H1 (cell line): ENCODE measurements at regions not wholly inside any gene's neighbourhood (a gene's known extent, or its start where the extent isn't known, plus 50 kb on each side); places are given as distances from the start of the nearest gene placed in this dataset.

Experiments used
- CTCF ChIA-PET: fragments of 300-600 bp; sonication (Branson Sonifier 250); formaldehyde crosslinking; loops from one replicate; lab custom pipeline; 2021; ENCODE audit not compliant: partially characterized antibody; lab: Charles Lee
- POLR2A ChIA-PET: fragments of 300-600 bp; sonication (Branson Sonifier 250); formaldehyde crosslinking; loops from one replicate; lab custom pipeline; 2021; ENCODE audit warnings: inconsistent platforms; ENCODE audit not compliant: partially characterized antibody; lab: Charles Lee
- DNase-seq, 2 experiments: peaks; one replicate each; pipeline versions ENCODE4 v3.0.0 to v3.0.0-alpha.2; 2010 to 2022; ENCODE audit warnings: low spot score in 2 of 2, low read depth in 1 of 2, mixed read lengths in 1 of 2
- FAIRE-seq: peaks from 2 replicates; lab custom pipeline; 2011; peaks lifted over from hg19 to GRCh38; lab: Jason Lieb, UNC
- H2AFZ ChIP-seq: 2 replicates; pipeline ENCODE4 v1.8.1; 2012; ENCODE audit warnings: low read length, inconsistent platforms
- H2AK5ac ChIP-seq: 2 replicates; pipeline ENCODE4 v1.6.1; 2013; ENCODE audit warnings: low read depth, low read length
- H2BK120ac ChIP-seq: replicated peaks from 2 replicates; pipeline ENCODE3; 2013; ENCODE audit warnings: low read depth, low read length, inconsistent platforms
- H2BK12ac ChIP-seq: 2 replicates; pipeline ENCODE4 v1.6.1; 2013; ENCODE audit warnings: low read depth, low read length
- H2BK15ac ChIP-seq: 2 replicates; pipeline ENCODE4 v1.6.1; 2013; ENCODE audit warnings: low read length
- H2BK20ac ChIP-seq: 2 replicates; pipeline ENCODE4 v1.6.1; 2013; ENCODE audit warnings: low read length
- H2BK5ac ChIP-seq: 2 replicates; pipeline ENCODE4 v1.6.1; 2013; ENCODE audit warnings: low read depth, low read length
- H3K14ac ChIP-seq: 2 replicates; pipeline ENCODE4 v1.6.1; 2013; ENCODE audit warnings: inconsistent platforms; ENCODE audit not compliant: insufficient read length
- H3K18ac ChIP-seq: 2 replicates; pipeline ENCODE4 v1.6.1; 2013; ENCODE audit warnings: low read length; ENCODE audit errors: extremely low read depth
- H3K23ac ChIP-seq: 2 replicates; pipeline ENCODE4 v1.6.1; 2013; ENCODE audit warnings: inconsistent platforms; ENCODE audit not compliant: insufficient read length
- H3K23me2 ChIP-seq: 2 replicates; pipeline ENCODE4 v1.6.1; 2013; ENCODE audit warnings: low read depth, low read length
- H3K27ac ChIP-seq: 2 replicates; pipeline ENCODE4 v1.6.1; 2011; ENCODE audit warnings: low read depth, low read length, inconsistent platforms
- H3K27me3 ChIP-seq, 4 experiments: replicated peaks in 1 of 4; 1 replicate in 1 of 4; 2 replicates in 3 of 4; pipeline versions ENCODE4 v1.6.1 to v1.8.1; 2011 to 2013; ENCODE audit warnings: low read length in 3 of 4, mild to moderate bottlenecking in 3 of 4, inconsistent platforms in 2 of 4, mixed read lengths in 2 of 4, moderate library complexity in 1 of 4; ENCODE audit not compliant: control insufficient read depth in 3 of 4, insufficient read depth in 3 of 4; ENCODE audit errors: extremely low read depth in 1 of 4
- H3K36me3 ChIP-seq, 4 experiments: 2 replicates each; pipeline versions ENCODE4 v1.6.1 to v1.8.1; 2011 to 2013; ENCODE audit warnings: mild to moderate bottlenecking in 4 of 4, low read length in 3 of 4, moderate library complexity in 2 of 4, control low read depth in 1 of 4, inconsistent platforms in 1 of 4; ENCODE audit not compliant: insufficient read depth in 4 of 4, control insufficient read depth in 2 of 4
- H3K4ac ChIP-seq: replicated peaks from 2 replicates; pipeline ENCODE3; 2013; ENCODE audit warnings: low read length, low read depth, mixed read lengths, inconsistent platforms; ENCODE audit not compliant: insufficient read length
- H3K4me1 ChIP-seq, 4 experiments: replicated peaks in 1 of 4; 1 replicate in 1 of 4; 2 replicates in 3 of 4; pipeline versions ENCODE4 v1.6.1 to v1.8.1; 2011 to 2013; ENCODE audit warnings: low read length in 3 of 4, inconsistent platforms in 2 of 4, mixed read lengths in 1 of 4; ENCODE audit not compliant: insufficient read depth in 4 of 4, control insufficient read depth in 3 of 4
- H3K4me2 ChIP-seq, 2 experiments: 2 replicates each; pipeline versions ENCODE4 v1.6.1 to v1.8.1; 2011 to 2013; ENCODE audit warnings: low read depth in 2 of 2, low read length in 2 of 2, control low read depth in 1 of 2, inconsistent platforms in 1 of 2, mild to moderate bottlenecking in 1 of 2; ENCODE audit not compliant: insufficient read depth in 1 of 2
- H3K4me3 ChIP-seq, 4 experiments: fragments of 200-600, 300-600 bp in 1 of 4; sonication (generic), shearing (Covaris generic), sonication (Bioruptor Twin) in 1 of 4; 2 replicates each; pipeline versions ENCODE4 v1.5.1 to v1.8.1; 2011 to 2016; ENCODE audit warnings: low read length in 4 of 4, low read depth in 3 of 4, control low read depth in 2 of 4, inconsistent platforms in 2 of 4, mild to moderate bottlenecking in 2 of 4, mixed read lengths in 1 of 4, moderate library complexity in 1 of 4; ENCODE audit not compliant: insufficient read depth in 2 of 4; ENCODE audit errors: extremely low read depth in 1 of 4
- H3K56ac ChIP-seq: replicated peaks from 2 replicates; pipeline ENCODE3; 2013; ENCODE audit warnings: low read depth, mild to moderate bottlenecking, mixed read lengths, low read length, inconsistent platforms; ENCODE audit not compliant: insufficient read length
- H3K79me1 ChIP-seq: 2 replicates; pipeline ENCODE4 v1.6.1; 2013; ENCODE audit warnings: low read depth, low read length, control low read depth
- H3K79me2 ChIP-seq, 2 experiments: 2 replicates each; pipeline versions ENCODE4 v1.6.1 to v1.8.1; 2012 to 2013; ENCODE audit warnings: low read length in 2 of 2, mild to moderate bottlenecking in 2 of 2, inconsistent platforms in 1 of 2; ENCODE audit not compliant: insufficient read depth in 2 of 2, control insufficient read depth in 1 of 2
- H3K9ac ChIP-seq, 4 experiments: replicated peaks in 1 of 4; 1 replicate in 1 of 4; 2 replicates in 3 of 4; pipeline versions ENCODE4 v1.6.1 to v1.8.1; 2011 to 2013; ENCODE audit warnings: low read depth in 3 of 4, low read length in 3 of 4, control low read depth in 2 of 4, mild to moderate bottlenecking in 2 of 4, moderate library complexity in 2 of 4, inconsistent platforms in 1 of 4; ENCODE audit errors: extremely low read depth in 1 of 4
- H3K9me3 ChIP-seq, 2 experiments: 2 replicates each; pipeline versions ENCODE4 v1.6.1 to v1.8.1; 2012 to 2013; ENCODE audit warnings: mild to moderate bottlenecking in 2 of 2, moderate library complexity in 2 of 2, control low read depth in 1 of 2, inconsistent platforms in 1 of 2, low read depth in 1 of 2, low read length in 1 of 2, mixed read lengths in 1 of 2; ENCODE audit not compliant: insufficient read depth in 2 of 2
- H4K20me1 ChIP-seq, 2 experiments: replicated peaks in 1 of 2; 2 replicates each; pipeline versions ENCODE3 to v1.8.1; 2011 to 2013; ENCODE audit warnings: inconsistent platforms in 2 of 2, low read length in 2 of 2, mild to moderate bottlenecking in 1 of 2; ENCODE audit not compliant: insufficient read depth in 2 of 2, control insufficient read depth in 1 of 2
- H4K5ac ChIP-seq: 2 replicates; pipeline ENCODE4 v1.6.1; 2013; ENCODE audit warnings: low read length, low read depth, mixed read lengths, inconsistent platforms; ENCODE audit not compliant: insufficient read length
- H4K8ac ChIP-seq: 2 replicates; pipeline ENCODE4 v1.8.0; 2013; ENCODE audit warnings: mild to moderate bottlenecking, moderate library complexity, low read length, inconsistent platforms; ENCODE audit not compliant: insufficient read depth; ENCODE audit errors: extremely low read depth
- H4K91ac ChIP-seq: replicated peaks from 2 replicates; pipeline ENCODE3; 2013; ENCODE audit warnings: low read length, mixed read lengths, inconsistent platforms; ENCODE audit not compliant: insufficient read length
- ASH2L ChIP-seq: fragments of 200-600, 300-600 bp; sonication (generic); IDR thresholded peaks from one replicate; pipeline ENCODE4 v1.7.1; 2017; ENCODE audit warnings: low read length
- WGBS, 2 experiments: shearing (Covaris generic) in 1 of 2; methylation state at CpG; one replicate each; pipeline versions ENCODE4 v1.1.6 to v1.1.7; 2013 to 2015; ENCODE audit warnings: low lambda C conversion rate in 2 of 2, mixed read lengths in 2 of 2, inconsistent platforms in 1 of 2, low coverage in 1 of 2, missing lambda C conversion rate in 1 of 2; ENCODE audit not compliant: insufficient replicate concordance in 2 of 2, insufficient coverage in 1 of 2, insufficient read length in 1 of 2; ENCODE audit errors: extremely low coverage in 1 of 2, missing lambda C conversion rate in 1 of 2; 5-methylcytosine and 5-hydroxymethylcytosine counted together

GRCh38 chr21:35343046-35343819 is 294.1 kb upstream of the RUNX1 start:
- H3K27ac ChIP-seq, result no peak overlapping the region
- H3K36me3 ChIP-seq, result no peaks in the 10 kb centered on the region
- no peak overlapping the region for H3K4me2 ChIP-seq
- WGBS, 2 experiments, result 84% methylated on average over 6 of the region's 6 CpGs; no CpG with 5 or more reads in 1 of the 2 experiments
- H3K4ac ChIP-seq, result no peak overlapping the region
- TF ChIP-seq ASH2L, result no peak
- CTCF ChIA-PET, result no interaction called here
- H3K9me3 ChIP-seq, result 0 out of 4 replicates have a peak, but pooled peaks cover 0 to 3% of the 10 kb centered on the region in 2 experiments
- no peak overlapping the region for H2AFZ ChIP-seq
- no peaks in the 10 kb centered on the region for H4K20me1 ChIP-seq
- H3K79me2 ChIP-seq, result no peaks in the 10 kb centered on the region
- FAIRE-seq (no peak), DNase-seq (no peak)
- H2BK20ac ChIP-seq, result no peak overlapping the region
- H3K23me2 ChIP-seq, result no peaks in the 10 kb centered on the region
- H3K27me3 ChIP-seq, result no peaks in the 10 kb centered on the region
- H3K23ac ChIP-seq, result no peak overlapping the region
- no peak overlapping the region for H3K18ac ChIP-seq
- H3K4me3 ChIP-seq, result no peak overlapping the region
- POLR2A ChIA-PET, result no interaction called here
- H3K14ac ChIP-seq, result no peak overlapping the region
- no peaks in the 10 kb centered on the region for H3K79me1 ChIP-seq
- H3K4me1 ChIP-seq, result no peaks in the 10 kb centered on the region
- no peak overlapping the region for H3K56ac ChIP-seq
- no peak overlapping the region for H4K91ac ChIP-seq
- H2BK120ac ChIP-seq, result no peak overlapping the region
- no peak overlapping the region for H2BK12ac ChIP-seq
- no peak overlapping the region for H2BK15ac ChIP-seq
- no peak overlapping the region for H3K9ac ChIP-seq
- no peak overlapping the region for H4K8ac ChIP-seq
- H2AK5ac ChIP-seq, result no peak overlapping the region
- no peak overlapping the region for H4K5ac ChIP-seq
- no peak overlapping the region for H2BK5ac ChIP-seq
